NCI-H82 treated with DMSO at 0.1 percent for 48 hours (cell line): ENCODE measurements at regions not wholly inside any gene's neighbourhood (a gene's known extent, or its start where the extent isn't known, plus 50 kb on each side); places are given as distances from the start of the nearest gene placed in this dataset.

ENCODE experiments used
- DNase-seq: peaks from one replicate; lab custom pipeline; 2025; ENCODE audit not compliant: unreplicated experiment; lab: John Stamatoyannopoulos, UW

DNA sequence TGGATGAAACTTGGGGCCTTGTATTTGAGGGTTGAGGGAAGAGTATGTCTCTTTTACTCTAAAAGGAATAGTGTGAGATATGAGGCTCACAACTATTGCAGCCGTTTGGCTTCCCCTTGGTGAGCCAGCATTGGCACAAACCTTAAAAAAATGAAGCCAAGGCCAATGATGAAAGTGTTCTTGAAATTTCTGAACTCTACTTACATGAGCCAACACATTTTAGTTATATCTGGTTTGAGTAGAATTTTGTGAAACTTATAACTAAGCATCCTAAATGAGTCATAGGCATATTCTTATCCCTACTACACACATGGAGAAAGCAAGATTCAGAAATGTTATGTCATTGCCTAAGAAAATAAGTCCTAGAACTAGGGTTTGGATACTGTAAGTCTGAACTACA lies 55.3 kb upstream of the ACSS3 start:
- DNase-seq = no peak

GRCh38 chr12:81021834-81022233 lies 56.0 kb upstream of the ACSS3 start:
- no peak for DNase-seq

GRCh38 chr12:81021131-81021748 lies 56.6 kb upstream of the ACSS3 start:
- DNase-seq = no peak

DNA sequence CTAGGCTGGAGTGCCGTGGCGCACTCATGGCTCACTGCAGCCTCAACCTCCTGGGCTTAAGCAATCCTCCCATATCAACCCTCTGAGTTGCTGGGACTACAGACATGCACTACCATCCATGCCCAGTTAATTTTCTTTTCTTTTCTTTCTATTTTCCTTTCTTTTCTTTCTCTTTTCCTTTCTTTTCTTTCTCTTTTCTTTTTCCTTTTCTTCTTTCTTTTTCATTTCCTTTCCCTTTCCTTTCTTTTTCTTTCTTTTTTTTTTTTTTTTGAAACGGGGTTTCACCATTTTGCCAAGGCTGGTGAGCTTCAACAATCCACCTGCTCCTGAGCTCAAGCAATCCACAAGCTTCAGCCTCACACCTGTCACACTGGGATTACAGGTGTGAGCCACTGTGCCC lies 60.1 kb upstream of the ACSS3 start:
- no peak for DNase-seq

DNA sequence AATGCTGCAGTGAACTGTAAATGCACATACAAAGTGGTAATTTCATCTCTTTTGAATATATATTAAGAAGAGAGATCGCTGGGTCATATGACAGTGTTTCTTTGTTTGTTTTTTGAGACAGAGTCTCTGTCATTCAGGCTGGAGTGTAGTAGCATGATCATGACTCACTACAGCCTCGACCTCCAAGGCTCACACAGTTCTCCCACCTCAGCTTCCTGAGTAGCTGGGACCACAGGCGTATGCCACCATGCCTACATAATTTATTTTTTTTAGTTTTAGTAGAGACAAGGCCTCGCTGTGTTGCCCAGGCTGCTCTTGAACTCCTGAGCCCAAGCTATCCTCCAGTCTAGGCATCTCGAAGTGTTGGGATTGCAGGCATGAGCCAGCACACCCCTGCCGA lies 62.4 kb upstream of the ACSS3 start:
- DNase-seq = no peak

- DNase-seq = peak; percentile 15
Measured at GRCh38 chr12:81010641-81011040, 67.2 kb upstream of the ACSS3 start.

GRCh38 chr12:81005606-81006005 lies 67.9 kb upstream of the LIN7A start:
- DNase-seq = no peak

- no peak for DNase-seq
Measured at GRCh38 chr12:81000831-81001230, 63.1 kb upstream of the LIN7A start.

DNA sequence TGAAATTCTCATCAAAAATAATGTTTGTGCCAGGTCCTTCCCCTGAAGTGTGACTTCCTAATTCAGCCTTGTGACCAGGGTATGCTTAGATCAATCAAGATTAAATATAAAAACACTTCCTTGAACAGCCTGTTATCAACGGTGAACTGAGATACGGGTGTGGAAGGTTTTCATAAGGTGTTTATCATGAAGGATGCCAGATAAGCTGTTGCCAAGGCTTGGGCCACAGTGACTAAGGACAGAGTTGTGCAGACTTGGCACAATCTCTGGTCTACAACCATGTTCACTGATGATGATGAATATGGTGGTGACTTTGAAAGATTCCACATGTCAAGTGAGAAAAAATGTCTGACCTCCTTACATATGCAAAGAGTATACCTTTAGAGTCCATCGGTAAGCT lies 51.3 kb upstream of the LIN7A start:
- no peak for DNase-seq
